ENCODE measurements at regions not wholly inside any gene's neighbourhood (a gene's known extent, or its start where the extent isn't known, plus 50 kb on each side); places are given as distances from the start of the nearest gene placed in this dataset.

GRCh38 chr9:129284607-129285291 is 106.7 kb upstream of the IER5L start:
- TF ChIP-seq CTCF (IDR thresholded peaks at IDR 0.05), result no peak
- TF ChIP-seq ZFX (IDR thresholded peaks at IDR 0.05; ENCODE audit: borderline replicate concordance), result no peak

Measured in 22Rv1 (cell line).